ENCODE measurements at regions not wholly inside any gene's neighbourhood (a gene's known extent, or its start where the extent isn't known, plus 50 kb on each side); places are given as distances from the start of the nearest gene placed in this dataset.
"Not testable (repeated sequence)": the region's sequence is repeated elsewhere in the genome, so short reads cannot be mapped to it uniquely, and the experiment has no call there.

DNA sequence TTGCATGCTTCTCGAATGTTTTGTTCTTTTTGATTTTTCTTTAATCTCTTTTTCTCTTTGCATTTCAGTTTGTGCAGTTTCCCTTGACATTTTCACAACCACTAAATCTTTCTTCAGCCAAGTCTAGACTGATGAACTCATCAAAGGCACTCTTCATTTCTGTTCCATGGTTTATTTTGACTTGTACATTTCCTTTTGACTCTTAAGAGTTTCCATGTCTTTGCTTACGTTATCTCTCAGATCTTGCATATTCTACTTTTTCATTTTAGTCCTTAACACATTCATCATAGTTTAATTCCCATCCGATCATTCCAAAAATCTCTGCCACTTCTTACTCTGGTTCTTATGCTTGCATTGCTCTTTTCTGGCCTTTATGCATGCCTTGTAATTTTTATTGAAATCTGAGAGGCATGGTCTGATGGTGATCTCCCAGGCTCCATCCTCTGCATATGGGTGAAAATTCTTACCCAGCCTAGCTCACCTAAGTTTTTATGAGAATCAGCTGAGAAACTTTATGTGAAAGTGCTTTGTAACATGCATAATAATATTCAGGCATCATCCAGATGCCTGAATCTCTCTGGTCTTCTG, 202.8 kb upstream of the IGFBP3 start:
- DNase-seq = no peak

DNA sequence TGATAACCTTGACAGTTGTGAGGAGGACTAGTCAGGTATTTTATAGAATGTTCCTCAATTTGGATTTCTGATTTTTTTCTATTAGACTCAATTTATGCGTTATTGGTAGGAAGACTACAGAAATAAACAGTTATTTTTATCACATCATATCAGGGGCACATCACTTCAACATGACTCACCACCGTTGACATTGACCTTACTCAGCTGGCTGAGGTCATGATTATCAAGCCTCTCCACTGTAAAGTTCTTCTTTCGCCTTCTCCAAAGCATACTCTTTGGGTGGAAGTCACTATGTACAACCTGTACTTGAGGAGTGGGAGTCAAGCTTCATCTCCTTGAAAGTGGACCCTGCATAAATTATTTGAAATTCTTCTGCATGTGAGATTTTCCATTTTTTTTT, 194.3 kb upstream of the IGFBP3 start:
- DNase-seq = no peak

DNA sequence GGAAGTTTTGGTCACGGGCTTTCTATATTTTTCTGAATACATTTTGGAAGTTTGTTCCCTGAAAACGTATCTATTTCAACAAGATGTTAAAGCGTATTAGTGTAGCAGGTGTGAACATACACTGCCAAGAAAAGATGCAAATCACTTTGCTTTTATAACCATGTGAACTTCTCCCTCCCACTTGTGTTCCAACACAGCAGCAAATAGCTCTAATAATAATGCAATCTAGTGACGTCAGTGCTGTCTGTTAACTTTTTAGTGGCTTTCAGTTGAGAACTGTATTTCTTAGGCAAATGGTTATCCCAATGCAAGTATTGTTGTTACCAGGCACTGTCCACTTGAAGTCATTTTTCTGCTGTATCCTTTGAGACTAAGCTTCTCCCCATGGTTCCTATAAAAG, 188.4 kb upstream of the IGFBP3 start:
- DNase-seq = no peak

DNA sequence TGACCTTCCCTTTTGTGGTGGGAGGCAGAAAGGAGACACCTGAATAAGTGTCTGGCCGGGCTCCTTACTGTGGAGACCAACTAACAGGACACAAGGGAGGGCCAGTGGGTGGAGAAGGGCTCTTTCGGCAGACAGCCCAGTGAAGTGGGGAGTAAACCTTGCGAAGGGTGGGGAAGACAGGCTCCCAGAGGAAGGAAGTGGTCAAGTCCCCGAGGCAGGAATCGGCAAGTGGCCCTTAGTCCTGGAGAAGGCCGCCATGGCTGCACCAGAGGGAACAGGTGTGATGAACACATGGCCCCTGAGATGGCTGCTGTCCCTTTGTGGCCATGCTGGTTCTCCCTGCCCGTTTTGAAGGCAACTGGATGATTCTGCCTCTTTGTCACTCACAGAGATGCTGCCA, 187.2 kb upstream of the IGFBP3 start:
- no peak for DNase-seq

DNA sequence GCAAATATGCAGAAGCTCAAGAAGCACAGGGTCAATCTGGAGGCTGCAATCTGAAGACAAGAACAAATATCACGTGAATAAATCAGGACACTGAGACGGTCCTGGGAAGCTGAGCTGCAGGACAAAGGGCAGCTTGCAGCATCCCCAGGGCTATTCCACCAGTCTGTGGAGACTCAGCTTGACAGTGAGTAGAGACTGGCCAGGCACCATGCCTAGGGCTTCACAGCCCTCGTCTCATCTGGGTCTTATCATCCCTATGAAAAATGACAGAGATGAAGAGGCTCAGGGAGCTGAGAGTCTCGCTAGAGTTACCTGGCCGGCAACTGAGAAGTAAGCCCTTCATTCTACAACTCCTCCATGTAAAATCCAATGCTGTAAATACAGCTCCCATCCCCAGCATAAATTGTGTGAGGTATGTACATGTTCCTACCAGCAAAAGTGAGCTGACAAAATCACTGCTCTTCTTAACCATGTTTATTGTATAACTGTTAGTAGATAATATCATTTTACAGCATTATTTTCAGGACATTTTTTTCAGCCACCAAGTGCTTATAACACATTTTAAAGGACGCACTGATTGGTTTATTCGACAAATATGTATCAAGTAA, 186.6 kb upstream of the IGFBP3 start:
- no peak for DNase-seq

DNA sequence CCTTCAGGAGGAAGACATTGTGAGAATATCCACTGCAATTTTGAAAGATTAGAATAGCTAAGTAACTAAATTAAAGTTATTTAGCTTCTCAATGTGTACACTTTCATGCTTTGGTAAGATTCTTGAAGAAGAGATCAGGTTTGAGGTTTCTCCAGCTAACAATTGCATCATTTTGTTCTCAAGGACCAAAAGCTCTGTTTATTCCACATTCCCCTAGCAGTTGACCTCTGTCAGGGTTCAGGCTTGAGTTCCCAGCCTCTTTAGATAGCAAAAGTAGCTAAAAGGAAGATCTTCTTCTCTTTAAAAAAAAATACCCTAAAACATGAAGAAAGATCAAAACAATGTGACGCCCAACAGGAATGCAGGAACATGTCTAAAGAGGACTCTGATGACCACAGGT, 179.4 kb upstream of the IGFBP3 start:
- no peak for DNase-seq

DNA sequence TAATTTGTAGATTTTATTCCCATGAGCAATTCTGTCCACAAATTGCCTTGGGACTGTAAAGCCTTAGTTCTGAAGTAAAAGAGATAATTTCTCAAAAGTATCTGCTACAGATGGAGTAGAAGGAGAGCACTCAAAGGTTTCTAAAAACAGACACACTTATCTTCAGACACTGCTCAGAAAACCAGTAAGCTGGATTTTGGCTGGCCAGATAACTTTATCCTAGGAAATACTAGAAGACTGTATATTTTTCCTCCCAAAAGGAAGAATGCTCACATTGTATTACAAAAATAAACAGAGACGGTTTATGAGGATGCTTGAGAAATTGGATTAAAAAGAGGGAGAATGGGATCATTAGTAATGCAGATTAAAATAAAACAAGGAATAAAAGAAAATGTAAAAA, 178.0 kb upstream of the IGFBP3 start:
- DNase-seq = no peak

DNA sequence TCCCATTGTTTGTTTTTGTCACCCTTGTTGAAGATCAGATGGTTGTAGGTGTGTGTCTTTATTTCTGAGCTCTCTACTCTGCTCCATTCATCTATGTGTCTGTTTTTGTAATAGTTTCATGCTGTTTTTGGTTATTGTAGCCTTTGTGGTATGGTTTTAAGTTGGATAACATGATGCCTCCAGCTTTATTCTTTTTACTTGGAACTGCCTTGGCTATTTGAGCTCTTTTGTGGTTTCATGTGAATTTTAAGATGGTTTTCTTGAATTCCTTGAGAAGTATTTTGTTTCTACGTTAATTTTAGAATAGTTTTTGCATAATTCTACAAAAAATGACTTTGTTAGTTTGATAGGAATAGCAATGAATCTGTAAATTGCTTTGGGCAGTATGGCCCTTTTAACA, 170.0 kb upstream of the IGFBP3 start:
- DNase-seq = no peak

DNA sequence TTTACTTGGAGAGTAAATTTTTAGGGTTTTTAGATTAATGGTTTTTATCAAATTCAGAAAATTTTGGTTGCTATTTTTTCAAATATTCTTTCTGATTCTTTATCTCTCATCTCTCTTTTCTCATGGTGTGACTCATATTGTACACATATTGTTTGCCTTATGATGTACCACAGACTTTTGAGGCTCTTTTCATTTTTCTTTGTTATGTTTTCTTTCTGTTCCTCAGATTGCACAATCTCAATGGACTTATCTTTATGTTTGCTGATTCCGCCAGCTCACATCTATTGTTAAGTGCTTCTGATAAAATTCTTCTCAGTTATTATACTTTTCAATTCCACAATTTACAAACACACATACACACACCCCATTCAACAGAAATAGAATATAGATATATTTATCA, 168.2 kb upstream of the IGFBP3 start:
- DNase-seq = no peak

DNA sequence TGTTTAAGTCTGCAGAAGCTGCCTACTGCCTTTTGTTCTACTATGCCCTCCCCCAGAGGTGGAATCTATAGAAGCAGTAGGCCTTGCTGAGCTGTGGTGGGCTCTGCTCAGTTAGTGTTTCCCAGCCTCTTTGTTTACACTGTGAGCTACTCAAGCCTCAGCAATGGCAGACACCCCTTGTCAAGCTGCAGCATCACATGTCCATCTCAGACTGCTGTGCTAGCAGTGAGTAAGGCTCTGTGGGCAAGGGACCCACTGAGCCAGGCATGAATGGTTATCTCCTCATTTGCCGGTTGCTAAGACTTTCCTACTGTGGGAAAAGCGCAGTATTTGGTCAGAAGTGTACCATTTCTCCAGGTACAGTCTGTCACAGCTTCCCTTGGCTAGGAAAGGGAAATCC, 167.4 kb upstream of the IGFBP3 start:
- DNase-seq = not testable (repeated sequence)

DNA sequence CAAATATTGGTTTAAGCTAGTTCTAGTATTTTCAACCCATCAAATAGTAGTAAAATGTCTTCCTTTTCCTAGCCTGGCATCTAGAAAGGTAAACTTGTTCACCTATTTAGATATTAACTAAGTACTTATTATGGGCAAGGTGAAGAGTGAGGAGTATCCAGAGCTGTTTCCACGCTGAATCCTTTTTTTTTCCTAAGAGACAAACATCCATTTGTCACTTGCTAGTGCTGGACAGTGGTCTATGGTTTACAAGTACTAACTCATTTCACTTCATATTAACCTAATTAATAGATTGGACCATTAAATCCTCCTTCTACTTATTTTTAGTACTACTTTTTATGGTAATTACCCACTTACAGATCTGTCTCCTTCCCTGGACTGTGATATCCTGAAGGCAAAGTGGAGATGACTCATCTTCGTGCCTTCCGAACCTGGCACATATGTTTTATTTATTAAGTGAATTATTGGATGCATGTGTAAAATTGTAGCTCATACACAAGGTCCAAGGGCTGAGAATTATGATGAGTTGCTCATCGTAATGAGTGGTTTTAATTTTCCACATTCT, 159.6 kb upstream of the IGFBP3 start:
- DNase-seq = no peak

DNA sequence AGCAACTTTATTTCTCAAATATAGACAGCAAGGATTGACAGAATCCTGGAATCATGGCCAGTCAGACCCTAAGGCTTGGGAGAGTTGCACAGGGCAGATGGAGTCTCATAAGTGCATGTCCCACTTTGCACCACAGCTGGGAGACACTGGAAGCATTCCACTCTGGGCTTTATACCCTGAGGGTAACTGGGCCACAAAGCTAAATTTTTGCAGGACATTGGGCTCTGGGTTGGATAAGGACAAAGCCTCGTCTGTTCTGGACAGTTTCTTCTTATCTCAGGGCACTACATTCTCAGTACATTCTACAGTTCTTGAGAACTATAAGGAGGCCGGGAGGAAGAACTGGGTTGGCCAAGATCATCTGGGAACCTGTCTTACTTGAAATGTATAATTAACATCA, 158.3 kb upstream of the IGFBP3 start:
- DNase-seq = no peak

DNA sequence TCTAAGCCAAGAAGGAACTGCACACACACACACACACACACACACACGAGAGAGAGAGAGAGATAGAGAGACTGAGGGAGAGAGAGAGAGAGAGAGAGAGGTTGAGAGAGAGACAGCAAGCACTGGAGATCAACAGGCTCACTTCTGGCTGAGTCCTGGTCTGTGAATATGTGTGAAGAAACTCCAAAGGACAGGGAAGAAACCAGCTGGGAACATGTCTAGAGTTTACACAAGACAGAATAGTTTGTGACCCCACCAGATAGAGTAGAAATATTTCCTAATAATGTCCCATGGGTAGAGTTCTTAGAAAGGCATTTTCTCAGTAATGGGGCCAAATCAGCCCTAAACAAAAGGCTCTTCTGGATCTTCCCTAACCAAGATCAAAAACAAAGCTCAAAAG, 155.5 kb upstream of the IGFBP3 start:
- no peak for DNase-seq

DNA sequence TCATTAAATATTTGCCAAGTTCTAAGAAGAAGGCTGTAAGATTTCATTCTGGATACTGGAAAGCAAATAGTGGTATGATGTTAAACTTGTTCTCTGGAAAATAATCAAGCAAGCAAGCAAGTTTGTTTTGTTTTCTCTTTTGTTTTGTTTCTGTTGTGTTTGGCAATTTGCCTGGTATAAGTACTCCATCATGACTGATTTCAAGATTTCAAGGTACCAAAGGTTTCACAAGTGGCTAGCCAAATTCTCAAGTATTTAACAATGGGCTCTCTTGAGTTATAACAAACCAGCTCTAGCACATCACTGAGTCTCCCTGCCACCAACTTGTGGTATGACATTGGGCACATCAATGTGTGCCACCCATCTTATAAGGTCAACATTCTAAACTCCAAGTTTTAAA, 151.7 kb upstream of the IGFBP3 start:
- no peak for DNase-seq

DNA sequence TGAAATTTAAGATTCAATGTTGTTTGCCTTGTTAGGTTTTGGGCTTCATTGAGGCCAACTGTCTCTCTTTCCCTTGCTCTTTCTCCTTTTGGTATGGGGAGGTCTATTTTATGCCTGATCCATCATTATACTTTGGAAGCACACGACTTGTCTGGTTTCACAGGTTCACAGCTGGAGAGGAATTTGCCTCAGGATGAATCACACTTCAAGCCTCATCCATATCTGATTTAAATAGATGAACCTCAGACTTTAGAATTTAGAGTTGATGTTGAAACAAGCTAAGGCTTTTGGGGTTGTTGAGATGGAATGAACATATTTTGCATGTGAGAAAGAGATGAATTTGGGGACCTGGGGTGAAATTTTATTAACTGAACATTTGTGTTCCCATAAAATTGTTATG, 150.5 kb upstream of the IGFBP3 start:
- DNase-seq = no peak

DNA sequence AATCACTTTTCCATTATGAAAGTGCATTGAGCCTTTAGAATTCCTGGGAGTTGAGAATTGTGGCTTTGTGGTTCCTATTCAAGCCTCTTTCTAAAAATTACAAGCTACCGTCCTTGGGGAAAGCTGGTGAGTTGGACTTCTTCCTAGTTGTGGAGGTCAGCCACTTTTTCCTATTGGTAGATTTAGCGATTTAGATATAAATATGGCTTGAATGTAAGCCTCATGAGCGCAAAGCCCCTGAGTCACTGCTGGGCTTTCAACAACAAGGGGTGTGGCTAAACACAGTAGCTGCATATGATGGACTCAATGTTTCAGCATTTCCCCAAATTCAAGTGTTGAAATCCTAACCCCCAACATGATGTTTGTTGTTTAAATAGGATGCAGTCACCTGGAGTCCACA, 150.0 kb upstream of the IGFBP3 start:
- DNase-seq = no peak

DNA sequence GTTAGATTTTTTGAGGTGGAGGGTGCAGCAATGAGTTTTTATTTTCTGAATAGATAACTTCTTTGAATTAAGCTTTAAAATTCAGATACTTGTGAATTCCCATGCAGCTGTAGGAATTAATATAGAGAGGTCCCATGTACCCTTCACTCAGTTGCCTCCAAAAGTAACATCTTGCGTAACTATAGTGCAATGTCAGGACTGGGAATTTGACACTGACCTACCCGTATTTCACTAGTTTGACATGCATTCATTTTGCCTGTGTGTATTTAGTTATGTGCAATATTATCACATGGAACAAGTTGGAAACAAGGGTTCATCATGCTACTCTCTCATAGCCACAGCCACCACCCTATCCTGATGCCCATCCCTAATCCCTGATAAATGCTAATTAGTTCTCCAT, 147.1 kb upstream of the IGFBP3 start:
- no peak for DNase-seq

DNA sequence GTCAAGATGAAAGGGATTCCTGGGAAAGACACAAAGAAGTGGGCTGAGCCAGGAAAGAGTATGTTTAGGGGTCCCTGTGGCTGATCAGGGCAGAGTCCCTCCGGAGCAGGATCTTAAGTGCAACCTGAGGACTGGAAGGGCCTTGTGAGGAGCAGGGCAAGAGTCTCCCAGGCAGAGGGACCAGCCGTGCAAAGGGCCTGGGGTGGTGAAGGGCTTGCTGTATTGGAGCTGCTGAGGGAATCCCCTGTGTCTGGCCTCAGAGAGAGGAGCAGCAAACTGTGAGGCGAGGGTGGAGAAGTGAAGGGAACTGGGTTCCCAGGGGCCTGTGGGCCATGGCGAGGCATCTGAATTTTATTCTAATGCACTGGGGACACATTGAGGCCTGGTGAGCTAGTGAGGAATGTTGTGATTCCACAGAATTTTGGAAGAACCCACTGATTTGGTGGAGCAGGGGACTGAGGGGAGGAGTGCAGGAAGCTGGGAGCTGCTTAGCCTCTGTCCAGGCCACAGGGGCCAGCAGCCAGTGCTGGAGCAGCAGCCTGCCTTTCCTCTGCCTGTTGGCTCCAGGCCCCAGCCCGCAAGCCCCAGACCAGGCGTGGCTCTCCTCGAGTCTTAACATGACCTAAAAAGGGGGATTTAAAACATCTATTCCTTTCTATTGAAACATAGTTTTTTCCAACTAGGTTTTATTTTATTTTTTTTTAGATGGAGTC, 138.4 kb upstream of the IGFBP3 start:
- no peak for DNase-seq

DNA sequence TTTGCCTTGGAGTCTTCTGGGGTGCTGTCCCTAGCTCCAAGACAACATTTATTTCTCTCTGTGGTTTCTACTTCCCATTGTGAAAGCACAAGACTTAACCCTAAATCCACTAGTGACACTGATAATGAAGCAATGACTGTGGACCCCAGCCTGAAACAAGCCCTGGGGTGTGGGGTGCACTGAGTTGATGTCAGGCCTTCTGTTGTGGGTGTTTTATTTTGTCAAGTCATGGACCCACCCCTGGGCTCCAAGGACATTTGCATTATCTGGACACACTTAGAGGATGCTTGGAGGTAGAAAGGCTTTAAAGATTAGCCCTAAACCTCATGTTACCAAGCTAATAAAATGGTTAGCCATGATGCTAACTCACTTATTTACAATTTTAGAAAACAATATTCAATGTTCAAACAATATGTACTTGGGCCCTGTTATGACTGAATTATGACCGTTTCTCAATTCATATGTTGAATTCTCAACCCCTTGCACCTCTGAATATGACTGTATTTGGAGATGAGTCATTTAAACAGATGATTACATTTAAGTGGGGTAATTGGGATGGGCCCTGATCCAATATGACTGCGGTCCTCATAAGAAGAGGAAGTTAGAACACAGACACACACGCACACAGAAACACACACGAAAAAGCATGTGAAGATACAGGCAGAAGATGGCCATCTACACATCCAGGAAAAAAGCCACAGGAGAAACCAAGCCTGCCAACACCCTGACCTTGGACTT, 137.2 kb upstream of the IGFBP3 start:
- DNase-seq = no peak

DNA sequence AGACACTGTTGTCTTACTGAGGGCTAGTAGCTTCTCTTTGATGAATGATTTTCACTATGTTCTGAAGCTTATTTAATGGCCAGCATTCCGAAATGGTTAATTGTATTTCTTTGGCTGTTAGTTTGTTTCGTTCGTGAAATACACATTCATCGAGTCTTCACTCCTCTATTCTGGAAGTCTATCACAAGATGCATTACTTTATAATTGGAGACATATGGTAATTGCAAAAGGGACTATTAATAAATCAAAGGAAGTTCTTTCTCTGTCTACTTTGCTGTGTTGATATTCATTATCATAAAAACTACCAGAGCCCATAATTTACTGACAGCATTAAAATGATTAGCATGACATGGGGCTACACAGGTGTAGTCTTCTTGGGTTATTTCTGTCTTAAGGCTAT, 133.8 kb upstream of the IGFBP3 start:
- DNase-seq = no peak

DNA sequence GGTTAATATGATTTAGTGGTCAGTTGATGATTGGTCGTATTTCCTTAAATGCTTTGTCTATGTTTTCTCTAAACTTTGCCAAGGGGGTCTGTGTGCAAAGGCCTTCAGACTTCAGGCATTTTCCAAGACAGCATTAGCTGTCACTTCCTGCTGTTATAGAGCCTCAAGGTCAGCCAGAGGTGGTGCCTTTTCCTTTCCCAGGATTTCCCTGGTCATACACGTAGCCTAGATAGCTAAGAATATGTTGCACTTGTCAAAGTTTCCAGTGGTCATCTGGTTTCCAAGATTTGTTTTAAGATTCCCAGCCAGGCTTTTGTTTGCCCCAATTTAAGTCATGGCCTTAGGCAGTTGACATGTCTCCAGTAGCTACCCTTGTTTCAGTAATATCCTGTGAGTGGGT, 133.2 kb upstream of the IGFBP3 start:
- DNase-seq = no peak

DNA sequence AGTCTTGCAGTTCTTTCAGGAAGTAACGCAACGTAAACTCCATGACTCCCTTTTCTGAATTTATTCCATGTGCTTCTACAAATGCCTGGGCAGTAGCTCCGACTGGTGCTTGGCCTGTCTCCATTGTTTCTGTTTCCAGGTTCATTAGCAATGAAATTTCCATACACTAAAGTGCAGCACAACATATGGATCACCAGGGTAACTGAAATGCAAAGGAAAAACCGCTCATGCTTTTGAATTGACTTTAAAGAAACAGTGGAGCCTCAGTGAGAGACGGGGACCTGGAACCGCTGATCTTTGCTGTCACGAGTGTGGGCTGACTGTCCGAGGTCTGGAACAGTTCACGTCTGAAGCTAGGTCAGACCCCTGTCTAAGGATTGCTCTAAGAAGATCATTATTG, 126.5 kb upstream of the IGFBP3 start:
- no peak for DNase-seq

DNA sequence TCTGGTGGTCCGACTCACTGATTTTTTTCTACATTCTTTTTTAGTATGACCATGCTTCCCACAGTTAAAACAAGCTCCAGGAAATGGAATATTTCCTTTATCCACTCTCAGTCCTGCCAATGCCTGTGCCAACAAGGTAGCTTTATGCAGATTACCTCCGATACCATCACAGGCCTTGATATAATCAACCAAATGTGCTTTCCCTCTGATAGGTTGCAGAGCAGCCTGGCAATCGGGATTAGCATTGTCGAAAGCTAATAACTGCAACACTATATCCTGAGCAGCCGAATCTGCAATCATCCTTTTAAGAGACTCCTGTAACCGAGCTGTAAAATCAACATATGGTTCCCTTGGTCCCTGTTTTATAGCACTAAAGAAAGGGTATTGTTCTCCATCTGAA, 122.3 kb upstream of the IGFBP3 start:
- DNase-seq = not testable (repeated sequence)

DNA sequence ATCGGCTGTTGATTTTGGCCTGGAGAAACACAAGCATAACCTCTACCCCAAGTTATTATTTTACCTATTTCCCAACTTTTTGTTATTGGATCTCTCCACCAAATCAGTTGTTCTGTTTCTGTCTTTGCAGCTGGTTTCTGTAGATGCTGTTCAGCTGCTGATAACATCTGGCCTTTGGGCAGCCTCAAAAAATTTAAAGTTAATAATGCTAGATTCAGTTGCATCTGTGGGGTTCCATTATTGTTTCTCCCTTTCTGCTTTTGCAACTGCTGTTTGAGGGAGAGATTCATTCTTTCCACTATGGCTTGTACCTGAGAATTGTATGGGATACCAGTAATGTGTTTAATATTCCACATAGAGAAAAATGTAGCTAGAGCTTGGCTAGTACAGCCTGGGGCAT, 118.7 kb upstream of the IGFBP3 start:
- DNase-seq = not testable (repeated sequence)

All from suppressor macrophage (primary cell).